A673 (cell line): ENCODE measurements at regions not wholly inside any gene's neighbourhood (a gene's known extent, or its start where the extent isn't known, plus 50 kb on each side); places are given as distances from the start of the nearest gene placed in this dataset.

Source experiments
- EZH2 ChIP-seq: fragments of 200-600 bp; sonication (generic); IDR thresholded peaks from 2 replicates; pipeline ENCODE4 v1.6.1; 2017; ENCODE audit warnings: borderline replicate concordance, low read depth, mild to moderate bottlenecking, mixed read lengths, antibody characterized with exemption, low read length; ENCODE audit not compliant: poor library complexity, severe bottlenecking
- TF ChIP-seq, protein P1 (sequence below): fragments of 300-800, 200-600 bp; sonication (generic); conservative IDR thresholded peaks from 2 replicates; pipeline ENCODE4 v1.5.1; 2017; ENCODE audit warnings: low read depth, mild to moderate bottlenecking, antibody characterized with exemption, low read length, moderate library complexity, mixed read lengths

- TF ChIP-seq, protein P1, sequence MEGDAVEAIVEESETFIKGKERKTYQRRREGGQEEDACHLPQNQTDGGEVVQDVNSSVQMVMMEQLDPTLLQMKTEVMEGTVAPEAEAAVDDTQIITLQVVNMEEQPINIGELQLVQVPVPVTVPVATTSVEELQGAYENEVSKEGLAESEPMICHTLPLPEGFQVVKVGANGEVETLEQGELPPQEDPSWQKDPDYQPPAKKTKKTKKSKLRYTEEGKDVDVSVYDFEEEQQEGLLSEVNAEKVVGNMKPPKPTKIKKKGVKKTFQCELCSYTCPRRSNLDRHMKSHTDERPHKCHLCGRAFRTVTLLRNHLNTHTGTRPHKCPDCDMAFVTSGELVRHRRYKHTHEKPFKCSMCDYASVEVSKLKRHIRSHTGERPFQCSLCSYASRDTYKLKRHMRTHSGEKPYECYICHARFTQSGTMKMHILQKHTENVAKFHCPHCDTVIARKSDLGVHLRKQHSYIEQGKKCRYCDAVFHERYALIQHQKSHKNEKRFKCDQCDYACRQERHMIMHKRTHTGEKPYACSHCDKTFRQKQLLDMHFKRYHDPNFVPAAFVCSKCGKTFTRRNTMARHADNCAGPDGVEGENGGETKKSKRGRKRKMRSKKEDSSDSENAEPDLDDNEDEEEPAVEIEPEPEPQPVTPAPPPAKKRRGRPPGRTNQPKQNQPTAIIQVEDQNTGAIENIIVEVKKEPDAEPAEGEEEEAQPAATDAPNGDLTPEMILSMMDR, result no peak
- TF ChIP-seq EZH2, result no peak
Measured at GRCh38 chrX:40479777-40480318, 100.9 kb upstream of the ATP6AP2 start.
